Mammary epithelial cell (primary cell): ENCODE measurements at regions not wholly inside any gene's neighbourhood (a gene's known extent, or its start where the extent isn't known, plus 50 kb on each side); places are given as distances from the start of the nearest gene placed in this dataset.
"Not testable (repeated sequence)": the region's sequence is repeated elsewhere in the genome, so short reads cannot be mapped to it uniquely, and the experiment has no call there.

ENCODE experiments used
- CTCF ChIP-seq, 2 donors: IDR thresholded peaks in 1 of 2; conservative IDR thresholded peaks in 1 of 2; 2 replicates each; pipeline ENCODE4 v1.5.1; 2011 to 2012; ENCODE audit warnings: inconsistent platforms in 2 of 2, low read length in 2 of 2, mild to moderate bottlenecking in 2 of 2, control low read depth in 1 of 2, low read depth in 1 of 2; ENCODE audit not compliant: insufficient read depth in 1 of 2; ENCODE audit errors: extremely low read depth in 1 of 2
- EZH2 ChIP-seq: IDR thresholded peaks from 2 replicates; pipeline ENCODE4 v1.6.1; 2012; ENCODE audit warnings: low read length, inconsistent platforms, borderline replicate concordance

GRCh38 chr2:186385638-186386201 is 100.3 kb upstream of the ZC3H15 start:
- TF ChIP-seq CTCF (conservative IDR thresholded peaks at IDR 0.05 in 1 of 2, IDR thresholded peaks at IDR 0.05 in 1 of 2; ENCODE audit: extremely low read depth in 1 of 2, insufficient read depth in 1 of 2, low read depth in 1 of 2, low read length in 2 of 2); EZH2: not testable (repeated sequence)
